Endothelial cell (in vitro differentiated cells): ENCODE measurements at regions not wholly inside any gene's neighbourhood (a gene's known extent, or its start where the extent isn't known, plus 50 kb on each side); places are given as distances from the start of the nearest gene placed in this dataset.

Experiments
- DNase-seq: peaks from one replicate; pipeline ENCODE4 v3.0.0; 2021; ENCODE audit warnings: low spot score
- H3K27ac Mint-ChIP-seq: one replicate; pipeline ENCODE4 v1.8.0; 2021; ENCODE audit warnings: mixed read lengths, inconsistent platforms; ENCODE audit not compliant: unreplicated experiment
- H3K27me3 Mint-ChIP-seq: one replicate; pipeline ENCODE4 v1.8.0; 2021; ENCODE audit warnings: mild to moderate bottlenecking, moderate library complexity, mixed read lengths, inconsistent platforms; ENCODE audit not compliant: unreplicated experiment
- H3K36me3 Mint-ChIP-seq: one replicate; pipeline ENCODE4 v1.8.0; 2021; ENCODE audit warnings: mild to moderate bottlenecking, low read depth, mixed read lengths, inconsistent platforms; ENCODE audit not compliant: unreplicated experiment
- H3K4me1 Mint-ChIP-seq: one replicate; pipeline ENCODE4 v1.8.0; 2021; ENCODE audit warnings: mild to moderate bottlenecking, mixed read lengths, inconsistent platforms; ENCODE audit not compliant: unreplicated experiment
- H3K4me3 Mint-ChIP-seq: one replicate; pipeline ENCODE4 v1.8.0; 2021; ENCODE audit warnings: mild to moderate bottlenecking, mixed read lengths, inconsistent platforms; ENCODE audit not compliant: unreplicated experiment
- H3K9me3 Mint-ChIP-seq: one replicate; pipeline ENCODE4 v1.8.0; 2021; ENCODE audit warnings: mixed read lengths, inconsistent platforms; ENCODE audit not compliant: unreplicated experiment
- TF ChIP-seq, protein P1 (sequence below): fragments of 200-600 bp; sonication (generic); IDR thresholded peaks from one replicate; pipeline ENCODE4 v1.5.0; 2021; ENCODE audit warnings: antibody characterized with exemption; ENCODE audit not compliant: unreplicated experiment

DNA sequence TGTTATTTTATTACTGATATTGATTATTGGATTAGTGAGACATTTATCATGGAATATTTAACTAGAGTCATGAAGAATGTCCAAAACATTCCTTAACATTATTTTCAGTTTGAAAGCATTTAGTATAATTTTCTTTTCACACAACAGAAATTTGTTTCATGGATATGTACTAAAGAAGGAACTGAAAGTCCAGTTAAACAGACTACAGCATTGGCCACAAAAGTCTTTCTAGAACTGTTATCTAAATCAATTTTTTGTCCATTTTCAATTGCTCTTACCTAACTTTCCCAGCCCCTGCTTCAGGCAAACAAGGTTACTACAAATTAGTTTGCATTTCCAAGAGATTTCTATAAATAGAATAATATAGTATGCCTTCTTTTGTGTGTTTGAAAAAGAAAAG, 1018.0 kb upstream of the PCDH20 start:
- Mint-ChIP-seq H3K4me3 (no peak overlapping the region), H3K27ac (no peak overlapping the region), H3K4me1 (no peaks in the 10 kb centered on the region), H3K36me3 (no peaks in the 10 kb centered on the region), H3K27me3 (no peaks in the 10 kb centered on the region), H3K9me3 (no peaks in the 10 kb centered on the region)
- DNase-seq, result no peak
- TF ChIP-seq, protein P1, sequence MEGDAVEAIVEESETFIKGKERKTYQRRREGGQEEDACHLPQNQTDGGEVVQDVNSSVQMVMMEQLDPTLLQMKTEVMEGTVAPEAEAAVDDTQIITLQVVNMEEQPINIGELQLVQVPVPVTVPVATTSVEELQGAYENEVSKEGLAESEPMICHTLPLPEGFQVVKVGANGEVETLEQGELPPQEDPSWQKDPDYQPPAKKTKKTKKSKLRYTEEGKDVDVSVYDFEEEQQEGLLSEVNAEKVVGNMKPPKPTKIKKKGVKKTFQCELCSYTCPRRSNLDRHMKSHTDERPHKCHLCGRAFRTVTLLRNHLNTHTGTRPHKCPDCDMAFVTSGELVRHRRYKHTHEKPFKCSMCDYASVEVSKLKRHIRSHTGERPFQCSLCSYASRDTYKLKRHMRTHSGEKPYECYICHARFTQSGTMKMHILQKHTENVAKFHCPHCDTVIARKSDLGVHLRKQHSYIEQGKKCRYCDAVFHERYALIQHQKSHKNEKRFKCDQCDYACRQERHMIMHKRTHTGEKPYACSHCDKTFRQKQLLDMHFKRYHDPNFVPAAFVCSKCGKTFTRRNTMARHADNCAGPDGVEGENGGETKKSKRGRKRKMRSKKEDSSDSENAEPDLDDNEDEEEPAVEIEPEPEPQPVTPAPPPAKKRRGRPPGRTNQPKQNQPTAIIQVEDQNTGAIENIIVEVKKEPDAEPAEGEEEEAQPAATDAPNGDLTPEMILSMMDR, result no peak

GRCh38 chr13:62432906-62433305, 1017.3 kb upstream of the PCDH20 start:
- no peak overlapping the region for H3K27ac Mint-ChIP-seq
- no peak overlapping the region for H3K4me3 Mint-ChIP-seq
- no peaks in the 10 kb centered on the region for H3K36me3 Mint-ChIP-seq
- TF ChIP-seq, protein P1, result no peak
- DNase-seq, result no peak
- H3K9me3 Mint-ChIP-seq, result no peaks in the 10 kb centered on the region
- H3K27me3 Mint-ChIP-seq, result no peaks in the 10 kb centered on the region
- no peaks in the 10 kb centered on the region for H3K4me1 Mint-ChIP-seq

DNA sequence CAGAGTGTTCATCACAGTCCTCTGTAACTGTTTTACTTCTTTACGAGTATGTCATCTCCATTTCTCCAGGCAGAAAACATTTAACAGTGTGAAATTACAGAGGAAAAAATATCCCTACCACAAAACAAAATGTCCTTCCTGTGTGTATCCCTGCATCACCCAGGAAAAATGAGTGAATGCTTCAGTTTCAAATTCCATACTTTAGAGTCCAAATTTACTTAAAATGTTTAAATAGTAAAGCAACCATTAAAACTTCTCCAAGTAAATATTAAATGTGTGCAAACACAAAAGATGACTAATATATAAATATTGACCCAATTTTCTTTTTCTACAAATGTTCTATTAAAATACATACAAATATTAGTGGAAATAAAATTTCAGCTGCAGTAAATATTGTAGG, 1016.6 kb upstream of the PCDH20 start:
- Mint-ChIP-seq H3K4me1 (no peaks in the 10 kb centered on the region), H3K9me3 (no peaks in the 10 kb centered on the region), H3K27ac (no peak overlapping the region), H3K4me3 (no peak overlapping the region), H3K36me3 (no peaks in the 10 kb centered on the region), H3K27me3 (no peaks in the 10 kb centered on the region)
- TF ChIP-seq, protein P1, result no peak
- DNase-seq, result no peak

- TF ChIP-seq, protein P1, result no peak
- no peak overlapping the region for H3K27ac Mint-ChIP-seq
- no peaks in the 10 kb centered on the region for H3K36me3 Mint-ChIP-seq
- no peak overlapping the region for H3K4me3 Mint-ChIP-seq
- no peaks in the 10 kb centered on the region for H3K9me3 Mint-ChIP-seq
- no peak for DNase-seq
- H3K27me3 Mint-ChIP-seq, result no peaks in the 10 kb centered on the region
- no peaks in the 10 kb centered on the region for H3K4me1 Mint-ChIP-seq
Observed at GRCh38 chr13:62431852-62432251, 1016.2 kb upstream of the PCDH20 start.

- no peak overlapping the region for H3K27ac Mint-ChIP-seq
- no peaks in the 10 kb centered on the region for H3K9me3 Mint-ChIP-seq
- H3K36me3 Mint-ChIP-seq, result no peaks in the 10 kb centered on the region
- no peaks in the 10 kb centered on the region for H3K27me3 Mint-ChIP-seq
- TF ChIP-seq, protein P1, result no peak
- no peak overlapping the region for H3K4me3 Mint-ChIP-seq
- no peak for DNase-seq
- no peaks in the 10 kb centered on the region for H3K4me1 Mint-ChIP-seq
Observed at GRCh38 chr13:62418872-62419271, 1003.2 kb upstream of the PCDH20 start.
